ENCODE measurements at regions not wholly inside any gene's neighbourhood (a gene's known extent, or its start where the extent isn't known, plus 50 kb on each side); places are given as distances from the start of the nearest gene placed in this dataset.

GRCh38 chr12:78599366-78599765 lies 265.2 kb upstream of the SYT1 start:
- no peak for TF ChIP-seq CTCF (IDR thresholded peaks at IDR 0.05)
- no peak for TF ChIP-seq POLR2A (IDR thresholded peaks at IDR 0.05)
